ENCODE measurements at regions not wholly inside any gene's neighbourhood (a gene's known extent, or its start where the extent isn't known, plus 50 kb on each side); places are given as distances from the start of the nearest gene placed in this dataset.

DNA sequence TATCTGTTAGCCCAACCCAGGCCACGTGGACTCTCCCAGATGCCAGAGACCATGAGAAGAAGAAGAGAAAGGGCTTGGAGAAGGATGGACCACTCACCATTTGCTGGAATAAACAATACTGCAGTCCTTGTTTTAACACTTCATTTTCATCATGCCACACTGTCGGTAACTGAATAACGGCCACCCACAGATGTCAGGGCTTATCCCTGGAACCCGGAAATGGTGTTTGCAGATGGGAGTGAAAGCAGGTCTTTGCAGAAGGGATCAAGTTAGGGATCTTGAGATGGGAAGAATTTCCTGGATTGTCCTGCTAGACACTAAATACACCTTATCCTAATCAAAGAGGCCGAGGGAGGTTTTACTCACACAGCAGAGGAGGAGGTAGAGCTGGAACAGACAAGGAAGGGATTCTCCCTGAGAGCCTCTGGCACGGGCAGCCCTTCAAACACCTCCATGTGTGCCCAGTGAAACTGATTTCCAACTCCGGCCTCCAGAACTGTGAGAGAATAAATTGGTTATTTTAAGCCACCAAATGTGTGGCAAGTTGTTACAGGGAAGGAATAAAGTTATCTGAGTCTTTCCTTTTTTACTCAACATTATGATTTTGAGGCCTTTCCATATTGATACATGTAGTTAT lies 56.3 kb upstream of the SFMBT2 start:
- H3K4me1 ChIP-seq (ENCODE audit: control insufficient read depth, insufficient read depth, low read length), result no peaks in the 10 kb centered on the region
- no peaks in the 10 kb centered on the region for H3K9me3 ChIP-seq (ENCODE audit: control insufficient read depth, insufficient read depth, low read depth, low read length)
- POLR2A ChIA-PET, result no interaction called here
- no peak overlapping the region for H3K4me3 ChIP-seq (ENCODE audit: low read depth, low read length)
- H3K36me3 ChIP-seq (ENCODE audit: control insufficient read depth in 2 of 2, insufficient read depth in 1 of 2, low read length in 2 of 2), result no peaks in the 10 kb centered on the region
- H3K27ac ChIP-seq (ENCODE audit: extremely low read depth, low read depth, low read length), result no peak overlapping the region
- CTCF ChIA-PET, result no interaction called here
- TF ChIP-seq ZNF830 (tag by site-specific recombination; IDR thresholded peaks at IDR 0.05; ENCODE audit: low read depth), result no peak
- TF ChIP-seq, protein P1, sequence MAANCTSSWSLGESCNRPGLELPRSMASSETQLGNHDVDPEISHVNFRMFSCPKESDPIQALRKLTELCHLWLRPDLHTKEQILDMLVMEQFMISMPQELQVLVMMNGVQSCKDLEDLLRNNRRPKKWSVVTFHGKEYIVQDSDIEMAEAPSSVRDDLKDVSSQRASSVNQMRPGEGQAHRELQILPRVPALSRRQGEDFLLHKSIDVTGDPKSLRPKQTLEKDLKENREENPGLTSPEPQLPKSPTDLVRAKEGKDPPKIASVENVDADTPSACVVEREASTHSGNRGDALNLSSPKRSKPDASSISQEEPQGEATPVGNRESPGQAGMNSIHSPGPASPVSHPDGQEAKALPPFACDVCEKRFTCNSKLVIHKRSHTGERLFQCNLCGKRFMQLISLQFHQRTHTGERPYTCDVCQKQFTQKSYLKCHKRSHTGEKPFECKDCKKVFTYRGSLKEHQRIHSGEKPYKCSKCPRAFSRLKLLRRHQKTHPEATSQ (tag by site-specific recombination; IDR thresholded peaks at IDR 0.05), result no peak
- TF ChIP-seq ZBTB8A (tag by site-specific recombination; IDR thresholded peaks at IDR 0.05), result no peak
- TF ChIP-seq, protein P2, sequence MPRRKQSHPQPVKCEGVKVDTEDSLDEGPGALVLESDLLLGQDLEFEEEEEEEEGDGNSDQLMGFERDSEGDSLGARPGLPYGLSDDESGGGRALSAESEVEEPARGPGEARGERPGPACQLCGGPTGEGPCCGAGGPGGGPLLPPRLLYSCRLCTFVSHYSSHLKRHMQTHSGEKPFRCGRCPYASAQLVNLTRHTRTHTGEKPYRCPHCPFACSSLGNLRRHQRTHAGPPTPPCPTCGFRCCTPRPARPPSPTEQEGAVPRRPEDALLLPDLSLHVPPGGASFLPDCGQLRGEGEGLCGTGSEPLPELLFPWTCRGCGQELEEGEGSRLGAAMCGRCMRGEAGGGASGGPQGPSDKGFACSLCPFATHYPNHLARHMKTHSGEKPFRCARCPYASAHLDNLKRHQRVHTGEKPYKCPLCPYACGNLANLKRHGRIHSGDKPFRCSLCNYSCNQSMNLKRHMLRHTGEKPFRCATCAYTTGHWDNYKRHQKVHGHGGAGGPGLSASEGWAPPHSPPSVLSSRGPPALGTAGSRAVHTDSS (tag by site-specific recombination; IDR thresholded peaks at IDR 0.05), result no peak
- no peak for TF ChIP-seq ZNF521 (tag by site-specific recombination; IDR thresholded peaks at IDR 0.05)
- TF ChIP-seq ZNF571 (tag by site-specific recombination; IDR thresholded peaks at IDR 0.05), result no peak
- no peak for TF ChIP-seq KLF9 (tag by site-specific recombination; IDR thresholded peaks at IDR 0.05; ENCODE audit: low read depth)
- TF ChIP-seq, protein P3, sequence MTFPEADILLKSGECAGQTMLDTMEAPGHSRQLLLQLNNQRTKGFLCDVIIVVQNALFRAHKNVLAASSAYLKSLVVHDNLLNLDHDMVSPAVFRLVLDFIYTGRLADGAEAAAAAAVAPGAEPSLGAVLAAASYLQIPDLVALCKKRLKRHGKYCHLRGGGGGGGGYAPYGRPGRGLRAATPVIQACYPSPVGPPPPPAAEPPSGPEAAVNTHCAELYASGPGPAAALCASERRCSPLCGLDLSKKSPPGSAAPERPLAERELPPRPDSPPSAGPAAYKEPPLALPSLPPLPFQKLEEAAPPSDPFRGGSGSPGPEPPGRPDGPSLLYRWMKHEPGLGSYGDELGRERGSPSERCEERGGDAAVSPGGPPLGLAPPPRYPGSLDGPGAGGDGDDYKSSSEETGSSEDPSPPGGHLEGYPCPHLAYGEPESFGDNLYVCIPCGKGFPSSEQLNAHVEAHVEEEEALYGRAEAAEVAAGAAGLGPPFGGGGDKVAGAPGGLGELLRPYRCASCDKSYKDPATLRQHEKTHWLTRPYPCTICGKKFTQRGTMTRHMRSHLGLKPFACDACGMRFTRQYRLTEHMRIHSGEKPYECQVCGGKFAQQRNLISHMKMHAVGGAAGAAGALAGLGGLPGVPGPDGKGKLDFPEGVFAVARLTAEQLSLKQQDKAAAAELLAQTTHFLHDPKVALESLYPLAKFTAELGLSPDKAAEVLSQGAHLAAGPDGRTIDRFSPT (tag by site-specific recombination; IDR thresholded peaks at IDR 0.05), result no peak
- no peak for TF ChIP-seq ZNF223 (tag by site-specific recombination; IDR thresholded peaks at IDR 0.05)
- no peak for TF ChIP-seq SALL2 (tag by site-specific recombination; IDR thresholded peaks at IDR 0.05; ENCODE audit: borderline replicate concordance)
- no peak for TF ChIP-seq ZBTB1 (tag by site-specific recombination; IDR thresholded peaks at IDR 0.05)
- no peak for TF ChIP-seq ZNF701 (tag by site-specific recombination; IDR thresholded peaks at IDR 0.05)
- no peak for TF ChIP-seq ZFP37 (tag by site-specific recombination; IDR thresholded peaks at IDR 0.05)

DNA sequence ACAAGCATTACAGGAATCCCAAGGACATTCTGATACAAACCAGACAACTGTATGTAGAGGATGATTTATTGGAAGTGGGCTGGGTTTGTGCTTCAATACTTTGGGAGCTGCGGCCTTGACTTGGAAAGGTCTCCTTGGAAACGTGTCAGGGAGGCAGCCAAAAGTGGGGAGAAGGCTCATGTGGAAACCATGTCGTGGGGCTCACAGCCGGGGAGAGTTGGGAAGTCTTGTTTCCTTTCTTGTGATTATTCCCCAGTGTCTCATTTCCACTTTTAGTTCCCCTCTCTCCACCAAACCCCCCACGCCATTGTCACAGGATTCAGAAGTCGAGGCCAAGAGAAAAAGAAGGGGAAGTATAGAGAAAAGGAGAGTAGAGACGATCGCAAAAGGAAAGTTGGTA lies 53.9 kb upstream of the SFMBT2 start:
- no peak for TF ChIP-seq SETDB1 (IDR thresholded peaks at IDR 0.05; ENCODE audit: insufficient read length, low read length)
- no peak for TF ChIP-seq ZBTB48 (tag by site-specific recombination; IDR thresholded peaks at IDR 0.05)
- no peak for TF ChIP-seq ZFP3 (tag by site-specific recombination; IDR thresholded peaks at IDR 0.05; ENCODE audit: low read depth)
- no peak for TF ChIP-seq OSR2 (tag by site-specific recombination; IDR thresholded peaks at IDR 0.05)
- no peak for TF ChIP-seq PRDM1 (tag by site-specific recombination; IDR thresholded peaks at IDR 0.05)
- no peak for TF ChIP-seq KLF1 (tag by site-specific recombination; IDR thresholded peaks at IDR 0.05)
- TF ChIP-seq ZNF571 (tag by site-specific recombination; IDR thresholded peaks at IDR 0.05), result no peak
- no peak for TF ChIP-seq ZNF416 (tag by site-specific recombination; IDR thresholded peaks at IDR 0.05)
- no peak for TF ChIP-seq ZNF654 (tag by site-specific recombination; IDR thresholded peaks at IDR 0.05; ENCODE audit: low read depth)
- no peak overlapping the region for H3K4me3 ChIP-seq (ENCODE audit: low read depth, low read length)
- ChIA-PET CTCF (no interaction called here), POLR2A (no interaction called here)
- H3K9me3 ChIP-seq (ENCODE audit: control insufficient read depth, insufficient read depth, low read depth, low read length), result no peaks in the 10 kb centered on the region
- H3K4me1 ChIP-seq (ENCODE audit: control insufficient read depth, insufficient read depth, low read length), result no peaks in the 10 kb centered on the region
- no peaks in the 10 kb centered on the region for H3K36me3 ChIP-seq (ENCODE audit: control insufficient read depth in 2 of 2, insufficient read depth in 1 of 2, low read length in 2 of 2)
- no peak overlapping the region for H3K27ac ChIP-seq (ENCODE audit: extremely low read depth, low read depth, low read length)

Data from HEK293 (cell line).